Mesenchymal stem cell (in vitro differentiated cells and primary cell): ENCODE measurements at regions not wholly inside any gene's neighbourhood (a gene's known extent, or its start where the extent isn't known, plus 50 kb on each side); places are given as distances from the start of the nearest gene placed in this dataset.
A peak's percentile ranks its signal among the peaks of the same experiment; 100 is the strongest.

ENCODE experiments used
- DNase-seq: peaks from one replicate; pipeline ENCODE4 v3.0.0-alpha.2; 2013
- H2AFZ ChIP-seq: one replicate; pipeline ENCODE4 v1.6.1; 2013; ENCODE audit warnings: low read depth, mild to moderate bottlenecking, control low read depth, inconsistent platforms, low read length, moderate library complexity
- H2AK5ac ChIP-seq: 2 replicates; pipeline ENCODE4 v1.6.1; 2013; ENCODE audit warnings: low read length, moderate library complexity, mild to moderate bottlenecking, inconsistent platforms; ENCODE audit not compliant: severe bottlenecking
- H2BK120ac ChIP-seq: one replicate; pipeline ENCODE4 v1.6.1; 2013; ENCODE audit warnings: low read depth, mild to moderate bottlenecking, inconsistent platforms, low read length, moderate library complexity
- H2BK12ac ChIP-seq, 2 experiments: one replicate each; pipeline ENCODE4 v1.6.1; 2013; ENCODE audit warnings: inconsistent platforms in 2 of 2, low read length in 2 of 2, mild to moderate bottlenecking in 2 of 2, moderate library complexity in 2 of 2, control low read depth in 1 of 2
- H2BK15ac ChIP-seq: one replicate; pipeline ENCODE4 v1.6.1; 2013; ENCODE audit warnings: mild to moderate bottlenecking, low read depth, inconsistent platforms; ENCODE audit not compliant: poor library complexity, severe bottlenecking
- H2BK5ac ChIP-seq: 2 replicates; pipeline ENCODE4 v1.6.1; 2013; ENCODE audit warnings: low read depth, mild to moderate bottlenecking, low read length, control low read depth, inconsistent platforms; ENCODE audit not compliant: poor library complexity, severe bottlenecking
- H3K14ac ChIP-seq, 2 experiments: one replicate each; pipeline ENCODE4 v1.6.1; 2013; ENCODE audit warnings: inconsistent platforms in 2 of 2, low read length in 2 of 2, control low read depth in 1 of 2, mild to moderate bottlenecking in 1 of 2, moderate library complexity in 1 of 2
- H3K18ac ChIP-seq, 2 experiments: one replicate each; pipeline ENCODE4 v1.6.1; 2013; ENCODE audit warnings: inconsistent platforms in 2 of 2, low read length in 2 of 2, control low read depth in 1 of 2, low read depth in 1 of 2, mild to moderate bottlenecking in 1 of 2
- H3K23ac ChIP-seq, 2 experiments: one replicate each; pipeline ENCODE4 v1.6.1; 2013; ENCODE audit warnings: inconsistent platforms in 2 of 2, low read length in 2 of 2, mild to moderate bottlenecking in 2 of 2, moderate library complexity in 2 of 2, control low read depth in 1 of 2
- H3K27ac ChIP-seq: 2 replicates; pipeline ENCODE4 v1.5.1; 2013; ENCODE audit warnings: mild to moderate bottlenecking, moderate library complexity, low read length, control low read depth, inconsistent platforms; ENCODE audit not compliant: poor library complexity, severe bottlenecking
- H3K27me3 ChIP-seq, 2 experiments: 2 replicates each; pipeline versions ENCODE4 v1.6.1 to v1.7.0; 2013; ENCODE audit warnings: low read length in 2 of 2, mild to moderate bottlenecking in 2 of 2, moderate library complexity in 2 of 2, control low read depth in 1 of 2, inconsistent platforms in 1 of 2; ENCODE audit not compliant: control insufficient read depth in 1 of 2, insufficient read depth in 1 of 2
- H3K36me3 ChIP-seq, 2 experiments: 2 replicates each; pipeline versions ENCODE4 v1.6.1 to v1.7.0; 2013; ENCODE audit warnings: low read length in 2 of 2, control low read depth in 1 of 2, inconsistent platforms in 1 of 2, low read depth in 1 of 2, mild to moderate bottlenecking in 1 of 2; ENCODE audit not compliant: insufficient read depth in 2 of 2, control insufficient read depth in 1 of 2
- H3K4ac ChIP-seq, 2 experiments: one replicate each; pipeline ENCODE4 v1.6.1; 2013; ENCODE audit warnings: inconsistent platforms in 2 of 2, low read length in 2 of 2, mild to moderate bottlenecking in 2 of 2, moderate library complexity in 2 of 2, control low read depth in 1 of 2, low read depth in 1 of 2
- H3K4me1 ChIP-seq: 2 replicates; pipeline ENCODE4 v1.6.1; 2013; ENCODE audit warnings: low read depth, low read length, control low read depth; ENCODE audit not compliant: control insufficient read depth, insufficient read depth
- H3K4me2 ChIP-seq: 2 replicates; pipeline ENCODE4 v1.6.1; 2013; ENCODE audit warnings: low read length, mild to moderate bottlenecking, inconsistent platforms; ENCODE audit not compliant: poor library complexity, severe bottlenecking
- H3K4me3 ChIP-seq, 2 experiments: 2 replicates each; pipeline versions ENCODE4 v1.5.1 to v1.7.0; 2013; ENCODE audit warnings: low read length in 2 of 2, mild to moderate bottlenecking in 2 of 2, control low read depth in 1 of 2, low read depth in 1 of 2; ENCODE audit not compliant: insufficient read depth in 1 of 2
- H3K79me1 ChIP-seq: replicated peaks from 2 replicates; pipeline ENCODE4 v1.6.1; 2013; ENCODE audit warnings: mild to moderate bottlenecking, control low read depth, low read length, inconsistent platforms; ENCODE audit not compliant: poor library complexity, severe bottlenecking
- H3K9ac ChIP-seq: 2 replicates; pipeline ENCODE4 v1.7.0; 2013; ENCODE audit warnings: mild to moderate bottlenecking, low read length, moderate library complexity
- H3K9me3 ChIP-seq: 2 replicates; pipeline ENCODE4 v1.7.0; 2013; ENCODE audit warnings: mild to moderate bottlenecking, low read length; ENCODE audit not compliant: control insufficient read depth
- H4K8ac ChIP-seq: one replicate; pipeline ENCODE4 v1.6.1; 2013; ENCODE audit warnings: inconsistent platforms, mild to moderate bottlenecking, low read length, moderate library complexity
- H4K91ac ChIP-seq: one replicate; pipeline ENCODE4 v1.6.1; 2013; ENCODE audit warnings: mild to moderate bottlenecking, low read length, inconsistent platforms
- WGBS: methylation state at CpG from one replicate; pipeline ENCODE4 v1.1.7; 2013; ENCODE audit warnings: mixed read lengths; 5-methylcytosine and 5-hydroxymethylcytosine counted together

- H2AFZ ChIP-seq, result no peak overlapping the region
- H3K4me2 ChIP-seq, result no peak overlapping the region
- H3K4me3 ChIP-seq, result no peak overlapping the region
- no peaks in the 10 kb centered on the region for H3K9me3 ChIP-seq
- H2BK5ac ChIP-seq, result no peak overlapping the region
- no peak overlapping the region for H2AK5ac ChIP-seq
- peak overlapping the region in 1 of 2 experiments; percentile 46 for H2BK12ac ChIP-seq
- H3K36me3 ChIP-seq, result no peaks in the 10 kb centered on the region
- H3K27me3 ChIP-seq, result no peaks in the 10 kb centered on the region
- H3K14ac ChIP-seq, result no peak overlapping the region
- H2BK120ac ChIP-seq, result no peak overlapping the region
- H3K79me1 ChIP-seq, result no peaks in the 10 kb centered on the region
- 83% methylated on average over 1 of the region's 3 CpGs for WGBS
- H4K91ac ChIP-seq, result no peak overlapping the region
- peak; percentile 52 for DNase-seq
- no peak overlapping the region for H3K23ac ChIP-seq
- peak overlapping the region; percentile 22 for H4K8ac ChIP-seq
- no peak overlapping the region for H3K4ac ChIP-seq
- no peak overlapping the region for H2BK15ac ChIP-seq
- H3K18ac ChIP-seq, result peak overlapping the region in 1 of 2 experiments; percentile 52
- no peak overlapping the region for H3K27ac ChIP-seq
- no peak overlapping the region for H3K9ac ChIP-seq
- H3K4me1 ChIP-seq, result peaks cover 9% of the 10 kb centered on the region
These were observed 104.3 kb upstream of the MAX start for GRCh38 chr14:65206448-65207096.

GRCh38 chr14:65208548-65208947, 106.2 kb upstream of the MAX start:
- DNase-seq, result no peak
- no peak overlapping the region for H2AFZ ChIP-seq
- H3K18ac ChIP-seq, result peak overlapping the region in 1 of 2 experiments; percentile 72
- H2BK12ac ChIP-seq, result peak overlapping the region in 1 of 2 experiments; percentile 83
- no peak overlapping the region for H2AK5ac ChIP-seq
- no peaks in the 10 kb centered on the region for H3K9me3 ChIP-seq
- H3K4ac ChIP-seq, result peak overlapping the region in 1 of 2 experiments; percentile 47
- H3K27me3 ChIP-seq, result no peaks in the 10 kb centered on the region
- H3K79me1 ChIP-seq, result no peaks in the 10 kb centered on the region
- no peak overlapping the region for H2BK15ac ChIP-seq
- no peaks in the 10 kb centered on the region for H3K36me3 ChIP-seq
- H2BK5ac ChIP-seq, result no peak overlapping the region
- H3K23ac ChIP-seq, result peak overlapping the region in 1 of 2 experiments; percentile 24
- H3K27ac ChIP-seq, result no peak overlapping the region
- no peak overlapping the region for H3K4me2 ChIP-seq
- no peak overlapping the region for H4K8ac ChIP-seq
- no peak overlapping the region for H3K4me3 ChIP-seq
- H4K91ac ChIP-seq, result peak overlapping the region; percentile 5
- no peak overlapping the region for H2BK120ac ChIP-seq
- no peak overlapping the region for H3K14ac ChIP-seq
- H3K4me1 ChIP-seq, result peaks cover 10% of the 10 kb centered on the region
- WGBS, result 97% methylated on average over 10 of the region's 10 CpGs
- H3K9ac ChIP-seq, result no peak overlapping the region

- H3K4me3 ChIP-seq, result no peak overlapping the region
- H3K27ac ChIP-seq, result no peak overlapping the region
- H3K4ac ChIP-seq, result peak overlapping the region in 1 of 2 experiments; percentile 63
- H3K79me1 ChIP-seq, result no peaks in the 10 kb centered on the region
- peak overlapping the region in 1 of 2 experiments; percentile 82 for H3K18ac ChIP-seq
- no peak overlapping the region for H2BK5ac ChIP-seq
- no peak overlapping the region for H2BK120ac ChIP-seq
- no peak overlapping the region for H2BK12ac ChIP-seq
- H3K4me2 ChIP-seq, result no peak overlapping the region
- no peak overlapping the region for H2AK5ac ChIP-seq
- H4K8ac ChIP-seq, result no peak overlapping the region
- H3K36me3 ChIP-seq, result no peaks in the 10 kb centered on the region
- no peak overlapping the region for H2AFZ ChIP-seq
- peaks cover 4% of the 10 kb centered on the region for H3K4me1 ChIP-seq
- H4K91ac ChIP-seq, result no peak overlapping the region
- H3K14ac ChIP-seq, result no peak overlapping the region
- H3K23ac ChIP-seq, result no peak overlapping the region
- H3K9me3 ChIP-seq, result no peaks in the 10 kb centered on the region
- 80% methylated on average over 2 of the region's 4 CpGs for WGBS
- peak; percentile 70 for DNase-seq
- H3K27me3 ChIP-seq, result no peaks in the 10 kb centered on the region
- peak overlapping the region; percentile 84 for H3K9ac ChIP-seq
- peak overlapping the region; percentile 38 for H2BK15ac ChIP-seq
These were observed 108.0 kb upstream of the MAX start for GRCh38 chr14:65210118-65210821.

- H3K14ac ChIP-seq, result no peak overlapping the region
- no peak overlapping the region for H2BK15ac ChIP-seq
- H3K36me3 ChIP-seq, result no peaks in the 10 kb centered on the region
- no peak overlapping the region for H2BK5ac ChIP-seq
- H3K79me1 ChIP-seq, result no peaks in the 10 kb centered on the region
- peak; percentile 27 for DNase-seq
- no peaks in the 10 kb centered on the region for H3K27me3 ChIP-seq
- peak overlapping the region in 1 of 2 experiments; percentile 28 for H3K4me3 ChIP-seq
- H2BK120ac ChIP-seq, result no peak overlapping the region
- H3K4me2 ChIP-seq, result no peak overlapping the region
- peaks cover 3% of the 10 kb centered on the region for H3K4me1 ChIP-seq
- H3K23ac ChIP-seq, result no peak overlapping the region
- H3K4ac ChIP-seq, result no peak overlapping the region
- H3K18ac ChIP-seq, result no peak overlapping the region
- peak overlapping the region; percentile 84 for H3K9ac ChIP-seq
- H2BK12ac ChIP-seq, result no peak overlapping the region
- H4K91ac ChIP-seq, result no peak overlapping the region
- H3K9me3 ChIP-seq, result no peaks in the 10 kb centered on the region
- no peak overlapping the region for H2AK5ac ChIP-seq
- no peak overlapping the region for H3K27ac ChIP-seq
- no peak overlapping the region for H2AFZ ChIP-seq
- H4K8ac ChIP-seq, result no peak overlapping the region
These were observed 108.5 kb upstream of the MAX start for GRCh38 chr14:65210822-65211182.
